ENCODE measurements at regions not wholly inside any gene's neighbourhood (a gene's known extent, or its start where the extent isn't known, plus 50 kb on each side); places are given as distances from the start of the nearest gene placed in this dataset.

GRCh38 chr19:46945694-46946489 lies 73.7 kb upstream of the NPAS1 start:
- no peak for DNase-seq

GRCh38 chr19:46946611-46947238 lies 72.9 kb upstream of the NPAS1 start:
- DNase-seq = no peak

- no peak for DNase-seq
Observed at GRCh38 chr19:46947866-46948265, 71.8 kb upstream of the NPAS1 start.

- no peak for DNase-seq
Observed at GRCh38 chr19:46950526-46951170, 69.0 kb upstream of the NPAS1 start.

DNA sequence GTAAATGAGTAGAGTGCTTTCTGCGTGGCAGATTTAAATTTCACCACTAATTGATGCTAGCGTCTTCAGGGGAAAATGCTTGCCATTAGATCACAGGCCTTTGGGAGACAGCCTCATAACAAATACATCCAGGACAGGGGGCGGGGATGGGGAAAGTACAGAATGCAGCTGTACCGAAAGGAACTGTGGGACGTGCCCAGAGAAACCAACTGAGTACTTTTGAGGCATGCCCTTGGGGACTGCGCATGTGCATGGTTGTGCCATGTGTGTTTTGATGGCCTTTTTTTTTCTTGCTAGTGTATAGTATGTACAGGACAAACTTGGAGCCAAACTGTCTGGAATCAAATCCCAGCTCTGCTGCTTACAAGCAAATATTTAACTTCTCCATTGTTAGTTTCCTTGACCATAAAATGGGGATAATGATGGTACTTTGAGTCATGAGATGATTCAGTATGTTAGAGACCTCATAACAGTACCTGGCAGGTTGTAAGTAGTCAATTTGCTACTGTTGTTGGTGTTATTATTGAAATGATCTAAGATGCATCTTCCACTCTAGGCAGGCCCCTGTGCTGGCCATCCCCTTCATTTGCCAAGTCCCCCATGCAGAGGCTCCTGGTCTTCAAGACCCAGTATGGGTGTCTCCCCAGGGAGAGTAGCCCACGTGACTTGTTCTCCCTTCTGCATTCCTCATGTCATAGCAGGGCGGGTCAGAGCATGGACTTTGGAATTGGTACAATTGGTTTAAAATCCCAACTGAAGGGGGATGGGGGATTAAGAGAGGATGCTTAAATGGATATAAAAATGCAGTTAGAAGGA lies 68.3 kb upstream of the NPAS1 start:
- peak; percentile 85 for DNase-seq

- no peak for DNase-seq
Observed at GRCh38 chr19:46952874-46953273, 66.8 kb upstream of the NPAS1 start.

GRCh38 chr19:46953955-46954501 lies 65.6 kb upstream of the NPAS1 start:
- no peak for DNase-seq

DNA sequence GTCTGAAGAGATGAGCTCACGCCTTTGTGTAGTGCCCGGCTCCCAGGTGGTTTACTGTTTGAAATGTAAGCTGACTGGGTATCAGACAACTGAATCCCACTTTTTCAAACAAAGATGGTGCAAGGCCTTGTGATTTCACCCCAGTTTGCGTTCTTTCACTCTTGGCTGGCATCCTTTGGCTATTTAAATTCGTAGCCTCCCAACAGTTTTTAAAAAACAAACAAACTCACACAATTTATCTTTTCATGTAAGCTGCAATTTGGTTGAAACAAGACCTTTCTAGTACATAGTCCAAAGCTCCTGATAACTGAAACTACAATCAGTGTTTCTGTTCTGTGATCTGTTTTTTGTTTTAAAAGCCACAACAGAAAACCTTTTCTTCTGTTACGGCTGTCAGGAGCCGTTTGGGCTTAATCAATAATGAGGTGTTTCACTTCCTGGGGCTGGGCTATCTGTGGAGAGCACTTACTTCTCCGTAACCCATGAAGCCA lies 65.1 kb upstream of the NPAS1 start:
- DNase-seq = no peak

GRCh38 chr19:46954993-46955812 lies 64.4 kb upstream of the NPAS1 start:
- no peak for DNase-seq

DNA sequence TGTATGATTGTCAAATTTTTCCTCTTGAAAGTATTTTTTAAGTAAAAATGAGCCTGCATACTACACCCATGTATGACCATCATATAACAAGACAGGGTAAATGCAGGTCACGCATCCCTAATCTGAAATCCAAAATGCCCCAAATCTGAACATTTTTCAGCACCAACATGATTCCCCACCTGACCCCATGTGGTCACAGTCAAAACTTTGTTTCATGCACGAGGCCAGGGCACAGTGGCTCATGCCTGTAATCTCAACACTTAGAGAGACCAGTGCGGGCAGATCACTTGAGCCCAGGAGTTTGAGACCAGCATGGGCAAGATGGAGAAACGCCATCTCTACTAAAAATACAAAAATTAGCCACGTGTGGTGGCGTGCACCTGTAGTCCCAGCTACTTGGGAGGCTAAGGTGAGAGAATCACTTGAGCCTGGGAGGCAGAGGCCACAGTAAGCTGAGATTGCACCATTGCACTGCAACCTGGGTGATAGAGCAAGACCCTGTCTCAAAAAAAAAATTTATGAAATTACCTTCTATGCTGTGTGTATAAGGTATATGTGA lies 63.7 kb upstream of the NPAS1 start:
- no peak for DNase-seq

DNA sequence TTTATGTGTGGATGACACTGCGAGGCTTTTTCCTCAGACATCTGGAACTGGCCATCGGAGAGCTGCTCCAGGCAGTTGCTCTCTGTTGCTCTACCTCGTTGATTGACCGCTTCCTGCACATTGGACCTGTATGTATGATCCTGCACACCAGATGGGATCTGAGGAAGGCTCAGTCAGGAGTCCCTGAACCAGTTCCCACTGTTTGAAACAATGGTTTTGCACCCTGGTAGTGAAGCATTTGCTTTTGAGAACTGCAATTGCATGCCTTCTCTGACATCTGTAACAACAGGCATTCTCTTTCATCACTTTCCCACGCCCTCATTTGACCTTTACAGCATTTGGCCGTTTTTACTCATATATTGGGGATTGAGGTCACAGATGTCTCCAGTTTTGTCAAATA lies 61.1 kb upstream of the NPAS1 start:
- no peak for DNase-seq

DNA sequence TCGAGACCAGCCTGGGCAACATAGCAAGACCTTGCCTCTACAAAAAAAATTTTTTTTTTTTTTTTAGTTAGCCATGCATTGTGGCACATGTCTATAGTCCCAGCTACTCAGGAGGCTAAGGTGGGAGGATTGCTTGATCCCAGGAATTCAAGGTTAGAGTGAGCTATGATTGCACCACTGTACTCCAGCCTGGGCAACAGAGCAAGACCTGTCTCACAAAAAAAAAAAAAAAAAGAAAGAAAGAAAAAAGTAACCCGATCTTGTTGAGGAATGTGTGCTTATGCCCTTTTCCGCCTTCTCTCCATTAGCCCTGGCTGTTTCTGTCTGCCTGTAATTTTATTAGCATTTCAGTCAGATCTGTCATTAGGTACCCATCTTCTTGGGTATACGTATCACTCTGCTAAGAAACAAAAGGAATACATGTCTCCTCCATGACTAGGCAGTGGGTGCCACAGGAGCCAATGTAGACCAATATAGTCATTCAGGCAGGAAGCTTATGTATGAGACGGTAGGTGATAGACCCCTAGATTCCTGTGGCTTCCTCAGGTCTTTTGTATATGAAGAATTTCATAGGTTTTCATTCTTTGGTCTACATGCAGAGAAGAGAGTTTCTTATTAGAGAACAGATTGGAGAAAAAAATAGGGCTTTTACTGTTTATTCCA lies 59.6 kb upstream of the NPAS1 start:
- DNase-seq = no peak

GRCh38 chr19:46962030-46962570 lies 57.5 kb upstream of the NPAS1 start:
- no peak for DNase-seq

DNA sequence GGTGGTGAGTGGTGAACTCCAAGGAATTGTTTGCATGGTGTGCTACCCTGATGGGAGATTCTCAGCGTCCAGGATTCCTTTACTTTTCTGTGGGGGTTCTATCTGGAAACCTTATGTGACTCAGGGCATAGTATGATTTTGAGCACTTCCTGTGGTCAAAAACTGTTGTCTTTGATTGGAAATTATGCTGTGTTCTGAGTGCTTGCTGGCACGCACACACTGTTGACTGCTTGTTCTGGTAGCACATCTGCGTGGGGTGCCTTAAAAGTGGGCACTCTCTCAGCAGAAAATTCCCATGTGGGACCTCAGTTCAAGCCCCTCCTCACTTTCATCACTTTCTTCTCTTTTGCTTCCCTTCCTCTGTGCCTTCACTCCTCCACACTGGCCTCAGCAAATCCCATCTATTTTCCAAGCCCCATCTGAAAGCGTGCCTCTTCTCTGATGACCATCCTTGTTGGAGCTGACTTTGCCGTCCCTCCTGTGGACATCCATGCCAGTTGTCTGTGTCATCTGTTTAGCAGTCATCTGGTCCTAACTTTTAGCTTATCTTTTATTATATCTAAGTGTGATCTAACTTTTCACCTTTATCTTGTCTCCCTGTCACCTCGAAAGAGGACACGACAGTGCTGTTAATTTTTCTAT lies 56.4 kb upstream of the NPAS1 start:
- no peak for DNase-seq

DNA sequence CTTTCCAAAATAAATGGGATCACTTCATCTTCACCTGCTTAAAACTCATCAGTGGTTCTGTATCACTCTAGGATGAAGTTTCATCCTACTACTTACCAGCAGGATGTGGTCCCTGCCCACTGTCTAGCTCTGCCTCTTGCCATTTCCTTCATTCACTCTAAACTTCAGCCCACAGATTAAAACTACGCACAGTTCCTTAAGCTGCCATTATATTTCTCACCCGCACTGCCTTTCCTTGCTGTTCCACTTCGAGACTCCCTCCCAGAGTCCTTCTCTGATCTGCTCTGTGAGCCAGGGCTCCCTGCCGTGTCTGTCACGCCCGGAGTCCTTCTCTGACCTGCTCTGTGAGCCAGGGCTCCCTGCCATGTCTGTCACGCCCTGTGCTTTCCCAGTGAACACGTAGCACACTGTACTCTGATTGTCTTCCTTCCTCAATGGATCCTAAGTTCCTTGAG lies 52.0 kb upstream of the NPAS1 start:
- DNase-seq = peak; percentile 63
